Neural progenitor cell (in vitro differentiated cells): ENCODE measurements at regions not wholly inside any gene's neighbourhood (a gene's known extent, or its start where the extent isn't known, plus 50 kb on each side); places are given as distances from the start of the nearest gene placed in this dataset.
"Not testable (repeated sequence)": the region's sequence is repeated elsewhere in the genome, so short reads cannot be mapped to it uniquely, and the experiment has no call there.

ENCODE experiments used
- DNase-seq: peaks from one replicate; pipeline ENCODE4 v3.0.0-alpha.2; 2016; ENCODE audit warnings: low spot score
- H2AFZ ChIP-seq: fragments of 200-600 bp; sonication (generic); replicated peaks from 2 replicates; pipeline ENCODE4 v1.6.1; 2016; ENCODE audit warnings: antibody characterized with exemption
- H3F3A ChIP-seq: fragments of 200-600 bp; sonication (generic); 2 replicates; pipeline ENCODE4 v1.6.1; 2016; ENCODE audit warnings: antibody characterized with exemption, low read depth
- H3K27ac ChIP-seq: fragments of 200-600 bp; sonication (generic); 2 replicates; pipeline ENCODE4 v1.5.1; 2016; ENCODE audit warnings: mild to moderate bottlenecking
- H3K27me3 ChIP-seq: fragments of 200-600 bp; sonication (generic); 2 replicates; pipeline ENCODE4 v1.6.1; 2016; ENCODE audit warnings: mild to moderate bottlenecking, moderate library complexity
- H3K36me3 ChIP-seq: fragments of 200-600 bp; sonication (generic); 2 replicates; pipeline ENCODE4 v1.5.1; 2016
- H3K4me1 ChIP-seq: fragments of 200-600 bp; sonication (generic); 2 replicates; pipeline ENCODE4 v1.6.1; 2016; ENCODE audit warnings: mixed run types
- H3K4me2 ChIP-seq: fragments of 200-600 bp; sonication (generic); 2 replicates; pipeline ENCODE4 v1.6.1; 2016
- H3K4me3 ChIP-seq: fragments of 200-600 bp; sonication (generic); 2 replicates; pipeline ENCODE4 v1.5.1; 2016
- H3K79me2 ChIP-seq: fragments of 200-600 bp; sonication (generic); 2 replicates; pipeline ENCODE4 v1.6.1; 2016; ENCODE audit warnings: low read depth
- H3K9ac ChIP-seq: fragments of 200-600 bp; sonication (generic); 2 replicates; pipeline ENCODE4 v1.6.1; 2016
- H3K9me3 ChIP-seq: fragments of 200-600 bp; sonication (generic); 2 replicates; pipeline ENCODE4 v1.5.1; 2016; ENCODE audit warnings: low read depth
- H4K20me1 ChIP-seq: fragments of 200-600 bp; sonication (generic); 2 replicates; pipeline ENCODE4 v1.6.1; 2016; ENCODE audit warnings: low read depth
- H3K27ac Mint-ChIP-seq: 3 replicates; pipeline ENCODE4 v1.8.0; 2021; ENCODE audit warnings: mixed read lengths
- H3K27me3 Mint-ChIP-seq: 2 replicates; pipeline ENCODE4 v1.8.0; 2022; ENCODE audit warnings: low read depth, mild to moderate bottlenecking, inconsistent platforms, moderate library complexity, mixed read lengths; ENCODE audit not compliant: insufficient read depth
- H3K36me3 Mint-ChIP-seq: 3 replicates; pipeline ENCODE4 v1.8.0; 2021; ENCODE audit warnings: mixed read lengths
- H3K4me1 Mint-ChIP-seq: 3 replicates; pipeline ENCODE4 v1.8.0; 2021; ENCODE audit warnings: mixed read lengths
- H3K4me3 Mint-ChIP-seq: 3 replicates; pipeline ENCODE4 v1.8.0; 2021; ENCODE audit warnings: mild to moderate bottlenecking, moderate library complexity, mixed read lengths
- H3K9me3 Mint-ChIP-seq: 3 replicates; pipeline ENCODE4 v1.8.0; 2020; ENCODE audit warnings: mixed read lengths
- CTCF ChIP-seq: fragments of 200-600 bp; sonication (generic); IDR thresholded peaks from 2 replicates; pipeline ENCODE4 v1.5.1; 2017; ENCODE audit warnings: antibody characterized with exemption, mild to moderate bottlenecking
- EZH2 ChIP-seq: fragments of 200-600 bp; sonication (generic); IDR thresholded peaks from 2 replicates; pipeline ENCODE4 v1.6.1; 2017; ENCODE audit warnings: antibody characterized with exemption, mild to moderate bottlenecking, moderate library complexity
- EZH2phosphoT487 ChIP-seq: fragments of 200-600 bp; sonication (generic); IDR thresholded peaks from 2 replicates; pipeline ENCODE4 v1.6.1; 2017; ENCODE audit warnings: antibody characterized with exemption

GRCh38 chr21:35520302-35520701 lies 471.2 kb upstream of the RUNX1 start:
- H3K9me3 Mint-ChIP-seq: no peaks in the 10 kb centered on the region
- Histone ChIP-seq H3K4me3 (no peak overlapping the region), H3F3A (no peaks in the 10 kb centered on the region), H3K79me2 (no peaks in the 10 kb centered on the region), H3K4me2 (no peak overlapping the region), H3K27me3 (no peaks in the 10 kb centered on the region), H3K27ac (no peak overlapping the region), H4K20me1 (no peaks in the 10 kb centered on the region), H2AFZ (no peak overlapping the region), H3K9ac (no peak overlapping the region), H3K36me3 (no peaks in the 10 kb centered on the region), H3K4me1 (peaks cover 6% of the 10 kb centered on the region), H3K9me3 (no peaks in the 10 kb centered on the region)
- no peaks in the 10 kb centered on the region for H3K4me1 Mint-ChIP-seq
- no peak overlapping the region for H3K4me3 Mint-ChIP-seq
- no peak for DNase-seq
- H3K27ac Mint-ChIP-seq: no peak overlapping the region
- TF ChIP-seq EZH2 (no peak), CTCF (no peak), EZH2phosphoT487 (no peak)
- peaks cover 4% of the 10 kb centered on the region for H3K27me3 Mint-ChIP-seq
- no peaks in the 10 kb centered on the region for H3K36me3 Mint-ChIP-seq

- peaks cover 4% of the 10 kb centered on the region for H3K27me3 Mint-ChIP-seq
- Histone ChIP-seq H3K4me2 (no peak overlapping the region), H3K4me1 (peaks cover 6% of the 10 kb centered on the region), H3K79me2 (no peaks in the 10 kb centered on the region), H3K4me3 (no peak overlapping the region), H4K20me1 (no peaks in the 10 kb centered on the region), H3K27me3 (no peaks in the 10 kb centered on the region), H3K9ac (no peak overlapping the region), H3K36me3 (no peaks in the 10 kb centered on the region), H2AFZ (no peak overlapping the region), H3K27ac (no peak overlapping the region), H3K9me3 (no peaks in the 10 kb centered on the region), H3F3A (no peaks in the 10 kb centered on the region)
- TF ChIP-seq EZH2 (no peak), CTCF (no peak), EZH2phosphoT487 (no peak)
- no peaks in the 10 kb centered on the region for H3K4me1 Mint-ChIP-seq
- DNase-seq: no peak
- H3K36me3 Mint-ChIP-seq: no peaks in the 10 kb centered on the region
- H3K9me3 Mint-ChIP-seq: no peaks in the 10 kb centered on the region
- no peak overlapping the region for H3K4me3 Mint-ChIP-seq
- H3K27ac Mint-ChIP-seq: no peak overlapping the region
Measured at GRCh38 chr21:35517865-35518264, 468.8 kb upstream of the RUNX1 start.

DNA sequence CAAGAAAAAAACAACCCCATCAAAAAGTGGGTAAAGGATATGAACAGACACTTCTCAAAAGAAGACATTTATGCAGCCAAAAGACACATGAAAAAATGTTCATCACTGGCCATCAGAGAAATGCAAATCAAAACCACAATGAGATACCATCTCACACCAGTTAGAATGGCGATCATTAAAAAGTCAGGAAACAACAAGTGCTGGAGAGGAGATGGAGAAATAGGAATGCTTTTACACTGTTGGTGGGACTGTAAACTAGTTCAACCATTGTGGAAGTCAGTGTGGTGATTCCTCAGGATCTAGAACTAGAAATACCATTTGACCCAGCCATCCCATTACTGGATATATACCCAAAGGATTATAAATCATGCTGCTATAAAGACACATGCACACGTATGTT lies 467.2 kb upstream of the RUNX1 start:
- H3K9me3 ChIP-seq, H3K27ac ChIP-seq, H3K79me2 ChIP-seq, H3K9ac ChIP-seq, H3K36me3 ChIP-seq, H3K36me3 Mint-ChIP-seq, H3K4me3 Mint-ChIP-seq, DNase-seq, H3K4me2 ChIP-seq, H2AFZ ChIP-seq, H3K4me1 ChIP-seq, H3K27me3 Mint-ChIP-seq, H3F3A ChIP-seq, H3K4me3 ChIP-seq, H3K27me3 ChIP-seq, H3K9me3 Mint-ChIP-seq, H3K4me1 Mint-ChIP-seq, H4K20me1 ChIP-seq, H3K27ac Mint-ChIP-seq: not testable (repeated sequence)

GRCh38 chr21:35512346-35512745 lies 463.2 kb upstream of the RUNX1 start:
- DNase-seq: no peak
- Mint-ChIP-seq H3K27me3 (peaks cover 6% of the 10 kb centered on the region), H3K4me3 (no peak overlapping the region), H3K4me1 (peaks cover 2% of the 10 kb centered on the region), H3K27ac (no peak overlapping the region), H3K36me3 (no peaks in the 10 kb centered on the region), H3K9me3 (no peaks in the 10 kb centered on the region)
- Histone ChIP-seq H3K9me3 (no peaks in the 10 kb centered on the region), H2AFZ (no peak overlapping the region), H3K4me2 (no peak overlapping the region), H3K4me3 (no peak overlapping the region), H3K27me3 (no peaks in the 10 kb centered on the region), H3K79me2 (no peaks in the 10 kb centered on the region), H3F3A (no peaks in the 10 kb centered on the region), H4K20me1 (no peaks in the 10 kb centered on the region), H3K36me3 (no peaks in the 10 kb centered on the region), H3K27ac (no peak overlapping the region), H3K9ac (no peak overlapping the region), H3K4me1 (no peaks in the 10 kb centered on the region)
- TF ChIP-seq EZH2phosphoT487 (no peak), EZH2 (no peak), CTCF (no peak)
